ENCODE measurements at regions not wholly inside any gene's neighbourhood (a gene's known extent, or its start where the extent isn't known, plus 50 kb on each side); places are given as distances from the start of the nearest gene placed in this dataset.
"Not testable (repeated sequence)": the region's sequence is repeated elsewhere in the genome, so short reads cannot be mapped to it uniquely, and the experiment has no call there.

DNA sequence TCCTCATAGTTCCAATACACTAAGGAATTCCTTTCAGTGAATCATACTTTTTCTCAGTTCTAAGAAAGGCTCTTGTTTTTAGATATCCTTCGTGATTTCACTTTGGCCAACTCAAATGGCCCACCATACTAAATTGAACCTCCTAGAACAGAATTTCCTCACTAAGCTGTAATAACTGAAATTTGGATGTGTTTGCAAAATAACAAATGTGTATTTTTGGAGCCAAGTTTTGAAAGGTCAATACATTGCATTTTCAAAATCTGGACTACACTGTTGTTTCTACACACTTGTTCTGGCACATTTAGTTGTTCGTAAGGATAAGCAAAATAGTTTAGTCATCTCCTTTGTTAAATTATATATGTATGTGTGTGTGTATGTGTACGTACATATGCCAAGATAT lies 439.0 kb upstream of the STXBP6 start:
- H3K27ac ChIP-seq (ENCODE audit: low read depth, low read length) = no peak overlapping the region
- H3K9ac ChIP-seq (ENCODE audit: low read depth, low read length) = no peak overlapping the region
- no peaks in the 10 kb centered on the region for H3K27me3 ChIP-seq (ENCODE audit: insufficient read depth, low read length)
- no peak overlapping the region for H3K4me3 ChIP-seq (ENCODE audit: low read length)
- no peaks in the 10 kb centered on the region for H3K4me1 ChIP-seq (ENCODE audit: insufficient read depth, low read length)
- 97% methylated on average over 2 of the region's 3 CpGs for whole genome bisulfite sequencing
- H3K9me3 ChIP-seq (ENCODE audit: insufficient read depth, low read depth, low read length) = no peaks in the 10 kb centered on the region
- H3K36me3 ChIP-seq (ENCODE audit: insufficient read depth, low read length) = no peaks in the 10 kb centered on the region

DNA sequence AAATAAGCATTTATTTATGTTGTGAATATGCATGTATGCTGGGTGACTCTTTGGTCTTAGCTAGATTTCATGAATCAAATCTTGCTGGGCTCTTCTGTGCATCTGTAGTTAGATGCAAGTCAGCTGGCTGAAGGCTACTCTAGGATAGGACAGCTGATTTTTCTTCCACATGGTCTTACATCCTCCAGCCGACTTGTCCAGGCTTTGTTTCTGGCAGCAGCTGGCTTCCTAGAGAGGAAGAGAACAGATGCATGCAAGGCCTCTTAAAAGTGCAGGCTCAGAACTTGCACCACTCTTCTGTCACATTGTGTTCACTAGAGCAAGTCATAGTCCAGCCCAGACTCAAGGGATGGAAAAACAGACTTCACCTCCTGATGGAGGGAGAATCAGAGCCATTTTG lies 435.4 kb upstream of the STXBP6 start:
- Histone ChIP-seq H3K9me3 (ENCODE audit: insufficient read depth, low read depth, low read length) (no peaks in the 10 kb centered on the region), H3K27me3 (ENCODE audit: insufficient read depth, low read length) (no peaks in the 10 kb centered on the region), H3K4me3 (ENCODE audit: low read length) (no peak overlapping the region), H3K9ac (ENCODE audit: low read depth, low read length) (no peak overlapping the region), H3K4me1 (ENCODE audit: insufficient read depth, low read length) (no peaks in the 10 kb centered on the region), H3K27ac (ENCODE audit: low read depth, low read length) (no peak overlapping the region), H3K36me3 (ENCODE audit: insufficient read depth, low read length) (no peaks in the 10 kb centered on the region)
- WGBS = 86% methylated on average over 1 of the region's 1 CpG

DNA sequence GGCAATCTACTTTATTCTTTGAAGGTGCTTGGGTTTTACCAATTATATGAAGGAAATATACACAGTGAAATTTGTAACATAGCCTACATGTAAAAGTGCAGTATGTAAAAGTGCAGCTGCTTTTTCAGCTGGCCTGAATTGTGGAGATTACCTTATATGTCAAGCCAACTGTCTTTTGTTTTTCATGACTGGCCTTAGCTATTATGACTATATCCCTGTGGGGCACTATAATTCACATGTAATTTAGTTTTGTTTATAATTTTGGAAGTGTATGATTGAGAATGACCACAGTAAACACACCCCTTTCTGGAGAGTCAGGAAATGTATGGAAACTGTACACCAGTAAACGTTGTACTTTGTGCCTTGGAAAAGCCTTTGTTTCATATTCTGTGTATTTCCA lies 435.0 kb upstream of the STXBP6 start:
- 88% methylated on average over 1 of the region's 1 CpG for WGBS
- H3K27ac ChIP-seq (ENCODE audit: low read depth, low read length) = no peak overlapping the region
- H3K4me3 ChIP-seq (ENCODE audit: low read length) = no peak overlapping the region
- H3K9me3 ChIP-seq (ENCODE audit: insufficient read depth, low read depth, low read length) = no peaks in the 10 kb centered on the region
- no peak overlapping the region for H3K9ac ChIP-seq (ENCODE audit: low read depth, low read length)
- H3K36me3 ChIP-seq (ENCODE audit: insufficient read depth, low read length) = no peaks in the 10 kb centered on the region
- no peaks in the 10 kb centered on the region for H3K27me3 ChIP-seq (ENCODE audit: insufficient read depth, low read length)
- H3K4me1 ChIP-seq (ENCODE audit: insufficient read depth, low read length) = no peaks in the 10 kb centered on the region

DNA sequence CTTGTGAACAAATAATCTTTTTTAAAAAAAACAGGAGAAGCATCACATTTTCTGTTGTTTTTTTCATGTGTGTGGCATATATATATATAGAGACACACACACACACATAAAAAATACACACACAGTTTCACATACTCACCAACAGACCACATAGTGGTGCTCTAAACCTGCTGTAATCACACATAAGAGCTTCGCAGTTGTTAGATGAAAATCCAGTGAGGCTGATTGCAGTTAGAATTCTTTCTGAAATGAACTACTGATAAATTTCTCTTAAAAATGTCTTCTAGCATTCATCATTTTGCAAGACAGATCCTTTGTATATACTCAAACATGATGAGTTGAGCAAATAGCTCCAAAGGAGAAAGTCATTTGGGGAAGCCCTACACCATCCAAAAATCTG lies 434.3 kb upstream of the STXBP6 start:
- Histone ChIP-seq H3K9me3 (ENCODE audit: insufficient read depth, low read depth, low read length) (no peaks in the 10 kb centered on the region), H3K36me3 (ENCODE audit: insufficient read depth, low read length) (no peaks in the 10 kb centered on the region), H3K27ac (ENCODE audit: low read depth, low read length) (no peak overlapping the region), H3K27me3 (ENCODE audit: insufficient read depth, low read length) (no peaks in the 10 kb centered on the region), H3K4me1 (ENCODE audit: insufficient read depth, low read length) (no peaks in the 10 kb centered on the region), H3K9ac (ENCODE audit: low read depth, low read length) (no peak overlapping the region), H3K4me3 (ENCODE audit: low read length) (no peak overlapping the region)
- WGBS = 100% methylated on average over 1 of the region's 1 CpG

DNA sequence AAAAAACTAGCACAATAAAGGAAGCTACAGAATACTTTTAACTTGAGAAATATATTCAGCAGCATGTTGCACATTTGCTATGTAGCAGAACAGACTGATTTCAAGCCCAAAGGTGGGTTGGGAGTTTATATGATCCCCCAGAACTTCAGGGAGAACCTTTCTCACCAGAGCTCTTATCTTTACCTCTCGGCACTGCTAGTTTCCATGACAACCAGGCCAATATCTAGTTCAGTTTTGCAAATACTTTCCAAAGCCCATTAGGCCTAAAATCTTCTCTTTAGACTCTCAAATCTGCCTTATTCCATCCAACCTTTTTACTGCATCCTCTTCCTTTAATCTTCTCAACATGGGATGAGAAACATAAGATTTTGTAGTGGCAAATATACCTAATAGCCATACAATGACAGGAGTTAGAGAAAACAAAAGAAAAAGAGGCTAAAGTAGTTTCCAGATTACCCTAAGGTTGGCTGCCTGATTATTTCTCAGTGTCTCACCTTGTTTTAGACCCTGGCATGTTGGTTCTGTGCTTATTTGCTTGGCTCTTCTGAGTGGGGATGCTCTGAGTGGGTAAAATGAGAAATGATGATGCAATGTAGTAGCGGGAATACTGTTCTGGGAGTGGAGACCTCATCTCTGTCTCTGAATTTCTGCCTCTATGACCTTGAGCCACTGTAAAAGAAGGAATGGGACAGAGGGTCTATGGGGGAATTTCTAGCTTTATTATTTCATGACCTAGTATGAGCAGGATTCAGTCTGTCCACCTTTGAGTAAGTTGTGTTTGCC lies 427.6 kb upstream of the STXBP6 start:
- H3K4me3 ChIP-seq (ENCODE audit: low read length) = no peak overlapping the region
- no peaks in the 10 kb centered on the region for H3K4me1 ChIP-seq (ENCODE audit: insufficient read depth, low read length)
- no peak overlapping the region for H3K27ac ChIP-seq (ENCODE audit: low read depth, low read length)
- H3K9me3 ChIP-seq (ENCODE audit: insufficient read depth, low read depth, low read length) = no peaks in the 10 kb centered on the region
- WGBS = 86% methylated on average over 2 of the region's 2 CpGs
- no peak overlapping the region for H3K9ac ChIP-seq (ENCODE audit: low read depth, low read length)
- H3K27me3 ChIP-seq (ENCODE audit: insufficient read depth, low read length) = no peaks in the 10 kb centered on the region
- H3K36me3 ChIP-seq (ENCODE audit: insufficient read depth, low read length) = no peaks in the 10 kb centered on the region

DNA sequence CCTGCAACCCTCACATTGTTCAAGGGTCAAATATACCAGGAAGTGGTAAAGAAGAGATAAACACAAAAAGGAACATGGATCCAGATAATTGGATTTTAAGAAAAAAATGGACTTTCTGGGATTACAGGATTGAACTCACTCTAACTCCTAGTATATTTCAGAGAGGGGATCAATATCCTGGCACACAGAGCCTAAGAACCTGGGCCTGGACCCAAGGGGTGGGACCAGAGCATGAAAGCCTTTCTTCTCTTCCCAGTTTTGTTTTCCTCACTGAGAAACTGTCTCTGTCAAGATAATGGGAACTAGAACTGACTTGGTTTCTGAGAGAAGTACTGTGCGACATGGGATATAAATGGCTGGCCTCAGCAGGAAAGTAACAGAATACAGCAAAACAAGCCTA lies 422.8 kb upstream of the STXBP6 start:
- H3K27ac ChIP-seq (ENCODE audit: low read depth, low read length) = no peak overlapping the region
- no peak overlapping the region for H3K4me3 ChIP-seq (ENCODE audit: low read length)
- no peak overlapping the region for H3K9ac ChIP-seq (ENCODE audit: low read depth, low read length)
- WGBS = 95% methylated on average over 1 of the region's 1 CpG
- no peaks in the 10 kb centered on the region for H3K9me3 ChIP-seq (ENCODE audit: insufficient read depth, low read depth, low read length)
- H3K4me1 ChIP-seq (ENCODE audit: insufficient read depth, low read length) = no peaks in the 10 kb centered on the region; the same call in 1 of the 2 replicates
- no peaks in the 10 kb centered on the region for H3K27me3 ChIP-seq (ENCODE audit: insufficient read depth, low read length)
- H3K36me3 ChIP-seq (ENCODE audit: insufficient read depth, low read length) = no peaks in the 10 kb centered on the region

DNA sequence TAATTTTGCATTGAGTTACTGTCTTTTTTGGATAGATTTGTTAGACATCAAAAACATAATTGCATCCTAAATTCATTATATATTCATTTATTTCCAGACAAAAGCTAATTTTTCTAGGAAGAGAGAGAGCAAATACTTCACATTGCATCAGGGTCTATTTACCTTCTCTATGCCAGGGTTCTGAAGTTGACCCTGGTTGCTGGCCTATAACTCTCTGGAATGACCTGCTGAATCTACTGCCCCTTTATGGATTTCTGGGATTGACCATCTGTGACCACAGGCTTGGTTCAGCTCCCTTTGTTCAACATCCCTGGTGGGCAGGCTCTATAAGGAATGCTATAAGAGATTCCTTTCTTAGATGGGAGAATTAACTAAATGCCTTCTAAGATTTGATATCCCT lies 414.8 kb upstream of the STXBP6 start:
- H3K4me1 ChIP-seq (ENCODE audit: insufficient read depth, low read length) = peaks cover 14% of the 10 kb centered on the region
- no peaks in the 10 kb centered on the region for H3K9me3 ChIP-seq (ENCODE audit: insufficient read depth, low read depth, low read length)
- no peaks in the 10 kb centered on the region for H3K27me3 ChIP-seq (ENCODE audit: insufficient read depth, low read length)
- H3K9ac ChIP-seq (ENCODE audit: low read depth, low read length) = no peak overlapping the region
- no peak overlapping the region for H3K4me3 ChIP-seq (ENCODE audit: low read length)
- H3K36me3 ChIP-seq (ENCODE audit: insufficient read depth, low read length) = no peaks in the 10 kb centered on the region
- H3K27ac ChIP-seq (ENCODE audit: low read depth, low read length) = no peak overlapping the region

DNA sequence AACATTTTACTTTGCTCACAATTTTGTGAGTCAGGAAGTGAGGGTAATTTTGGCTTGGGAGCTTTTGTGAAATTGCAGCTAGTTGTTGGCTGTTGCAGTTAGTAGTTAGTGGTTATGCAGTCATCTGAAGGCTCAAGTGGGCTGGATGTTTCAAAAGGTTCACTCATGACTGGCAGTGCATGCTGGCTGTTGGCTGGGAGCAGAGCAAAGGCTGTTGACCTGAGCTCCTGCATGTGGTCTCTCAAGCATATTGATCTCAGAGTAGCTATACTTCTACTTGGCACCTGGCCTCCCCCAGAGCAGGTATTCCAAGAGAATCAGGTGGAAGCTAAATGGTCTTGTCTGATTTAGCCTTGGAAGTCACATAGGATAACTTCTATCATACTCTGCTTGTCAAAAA lies 414.1 kb upstream of the STXBP6 start:
- Histone ChIP-seq H3K9me3 (ENCODE audit: insufficient read depth, low read depth, low read length) (no peaks in the 10 kb centered on the region), H3K4me1 (ENCODE audit: insufficient read depth, low read length) (peaks cover 14% of the 10 kb centered on the region), H3K27me3 (ENCODE audit: insufficient read depth, low read length) (no peaks in the 10 kb centered on the region), H3K4me3 (ENCODE audit: low read length) (no peak overlapping the region), H3K27ac (ENCODE audit: low read depth, low read length) (no peak overlapping the region), H3K9ac (ENCODE audit: low read depth, low read length) (no peak overlapping the region), H3K36me3 (ENCODE audit: insufficient read depth, low read length) (no peaks in the 10 kb centered on the region)

DNA sequence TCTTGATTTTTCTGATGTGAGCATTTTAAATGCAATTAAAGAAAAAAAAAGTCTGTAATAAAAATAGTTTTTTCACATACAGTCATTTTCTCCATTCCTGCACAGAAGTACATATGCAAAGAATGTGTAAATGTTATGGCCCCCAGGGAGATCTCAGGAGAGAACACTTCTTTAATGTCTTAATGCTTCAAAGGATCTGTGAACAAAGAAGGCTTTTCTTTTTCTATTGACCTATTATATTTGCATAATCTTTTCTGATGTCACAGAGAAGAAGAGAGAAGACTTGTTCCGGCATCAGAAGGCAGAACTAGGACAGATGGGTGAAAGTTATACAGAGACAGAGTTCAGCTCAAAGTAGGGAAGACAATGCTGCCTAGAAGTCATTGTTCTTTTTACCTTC lies 413.5 kb upstream of the STXBP6 start:
- H3K9me3 ChIP-seq (ENCODE audit: insufficient read depth, low read depth, low read length) = no peaks in the 10 kb centered on the region
- H3K27me3 ChIP-seq (ENCODE audit: insufficient read depth, low read length) = no peaks in the 10 kb centered on the region
- 21% methylated on average over 1 of the region's 1 CpG for WGBS
- H3K9ac ChIP-seq (ENCODE audit: low read depth, low read length) = no peak overlapping the region
- no peak overlapping the region for H3K27ac ChIP-seq (ENCODE audit: low read depth, low read length)
- H3K4me3 ChIP-seq (ENCODE audit: low read length) = no peak overlapping the region
- peaks cover 14% of the 10 kb centered on the region for H3K4me1 ChIP-seq (ENCODE audit: insufficient read depth, low read length)
- no peaks in the 10 kb centered on the region for H3K36me3 ChIP-seq (ENCODE audit: insufficient read depth, low read length)

DNA sequence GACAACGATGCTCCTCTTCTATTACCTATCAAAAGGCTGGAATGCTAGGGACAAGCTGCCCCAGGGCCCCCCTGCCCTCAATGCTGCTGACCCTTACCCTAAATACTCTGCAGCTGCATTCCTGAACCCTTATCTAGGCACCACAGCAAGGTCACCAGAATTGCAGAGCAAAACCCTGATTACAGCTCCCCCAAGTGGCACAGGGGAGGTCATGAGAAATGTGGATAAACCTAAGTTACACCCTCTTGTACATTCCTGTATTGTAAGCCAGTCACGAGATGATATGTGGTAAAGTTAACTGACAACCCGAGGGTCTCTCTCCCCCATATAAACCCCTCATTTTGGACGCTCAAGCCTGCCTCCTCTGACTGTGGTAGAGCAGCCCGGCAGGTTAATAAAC lies 411.8 kb upstream of the STXBP6 start:
- 95% methylated on average over 4 of the region's 5 CpGs for WGBS
- H3K36me3 ChIP-seq (ENCODE audit: insufficient read depth, low read length) = no peaks in the 10 kb centered on the region
- H3K9me3 ChIP-seq (ENCODE audit: insufficient read depth, low read depth, low read length) = no peaks in the 10 kb centered on the region
- no peak overlapping the region for H3K9ac ChIP-seq (ENCODE audit: low read depth, low read length)
- H3K27me3 ChIP-seq (ENCODE audit: insufficient read depth, low read length) = no peaks in the 10 kb centered on the region
- H3K4me3 ChIP-seq (ENCODE audit: low read length) = no peak overlapping the region
- peaks cover 14% of the 10 kb centered on the region for H3K4me1 ChIP-seq (ENCODE audit: insufficient read depth, low read length)
- no peak overlapping the region for H3K27ac ChIP-seq (ENCODE audit: low read depth, low read length)

DNA sequence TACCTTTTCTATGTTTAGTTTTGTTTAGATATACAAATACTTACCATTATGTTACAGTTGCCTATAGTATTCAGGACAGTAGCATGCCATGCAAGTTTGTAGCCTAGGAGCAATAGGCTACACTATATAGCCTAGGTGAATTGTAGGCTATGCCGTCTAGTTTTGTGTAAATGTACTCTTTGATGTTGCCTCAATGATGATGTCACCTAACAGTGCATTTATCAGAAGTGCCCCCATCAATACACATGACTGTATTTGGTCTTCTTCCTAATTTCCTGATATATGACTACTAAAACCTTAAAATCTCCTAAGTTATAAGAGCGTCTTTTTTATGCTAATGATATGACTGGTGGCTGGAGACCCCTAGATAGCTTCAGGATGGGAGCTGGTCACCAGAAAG lies 394.4 kb upstream of the STXBP6 start:
- Histone ChIP-seq H3K4me3 (ENCODE audit: low read length) (no peak overlapping the region), H3K36me3 (ENCODE audit: insufficient read depth, low read length) (no peaks in the 10 kb centered on the region), H3K4me1 (ENCODE audit: insufficient read depth, low read length) (no peaks in the 10 kb centered on the region), H3K9me3 (ENCODE audit: insufficient read depth, low read depth, low read length) (no peaks in the 10 kb centered on the region), H3K27ac (ENCODE audit: low read depth, low read length) (no peak overlapping the region), H3K27me3 (ENCODE audit: insufficient read depth, low read length) (no peaks in the 10 kb centered on the region), H3K9ac (ENCODE audit: low read depth, low read length) (no peak overlapping the region)
- 100% methylated on average over 2 of the region's 2 CpGs for WGBS

DNA sequence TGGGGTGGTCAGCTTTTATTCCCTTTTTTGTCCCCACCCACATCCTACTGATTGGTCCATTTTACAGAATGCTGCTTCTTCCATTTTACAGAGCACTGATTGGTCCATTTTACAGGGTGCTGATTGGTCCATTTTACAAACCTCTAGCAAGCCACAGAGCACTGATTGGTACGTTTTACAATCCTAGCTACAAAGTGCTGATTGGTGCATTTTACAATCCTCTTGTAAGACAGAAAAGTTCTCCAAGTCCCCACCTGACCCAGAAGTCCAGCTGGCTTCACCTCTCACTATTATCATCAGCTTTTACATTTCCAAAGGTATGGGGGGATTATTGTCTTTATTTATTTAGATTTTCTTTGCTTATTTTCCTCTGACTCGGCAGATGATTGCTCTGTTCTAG lies 390.4 kb upstream of the STXBP6 start:
- 94% methylated on average over 2 of the region's 2 CpGs for WGBS
- not testable (repeated sequence) for H3K36me3 ChIP-seq (ENCODE audit: insufficient read depth, low read length); H3K27me3 ChIP-seq (ENCODE audit: insufficient read depth, low read length); H3K9ac ChIP-seq (ENCODE audit: low read depth, low read length); H3K9me3 ChIP-seq (ENCODE audit: insufficient read depth, low read depth, low read length); H3K4me3 ChIP-seq (ENCODE audit: low read length); H3K4me1 ChIP-seq (ENCODE audit: insufficient read depth, low read length); H3K27ac ChIP-seq (ENCODE audit: low read depth, low read length)

Measured in HUES64 (cell line).